GF-D8 (cell line): ENCODE measurements at regions not wholly inside any gene's neighbourhood (a gene's known extent, or its start where the extent isn't known, plus 50 kb on each side); places are given as distances from the start of the nearest gene placed in this dataset.
"Not testable (repeated sequence)": the region's sequence is repeated elsewhere in the genome, so short reads cannot be mapped to it uniquely, and the experiment has no call there.

Source experiments
- DNase-seq: peaks from one replicate; lab custom pipeline; 2025; lab: John Stamatoyannopoulos, UW

GRCh38 chr16:77488652-77489051 is 53.8 kb upstream of the ADAMTS18 start:
- no peak for DNase-seq

DNA sequence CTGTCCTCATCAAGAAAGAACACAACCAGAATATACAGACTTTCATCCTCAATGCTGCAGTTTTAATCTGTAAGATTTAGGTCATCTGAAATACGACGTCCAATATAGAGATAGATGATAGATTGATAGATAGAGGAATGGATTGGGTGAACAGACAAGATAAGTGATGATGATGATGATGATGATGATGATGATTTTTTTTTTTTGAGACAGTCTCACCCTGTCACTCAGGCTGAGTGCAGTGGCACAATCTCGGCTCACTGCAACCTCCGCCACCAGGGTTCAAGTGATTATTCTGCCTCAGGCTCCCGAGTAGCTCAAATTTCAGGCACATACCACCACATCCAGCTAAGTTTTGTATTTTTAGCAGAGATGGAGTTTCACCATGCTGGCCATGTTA is 56.3 kb upstream of the ADAMTS18 start:
- no peak for DNase-seq

GRCh38 chr16:77496934-77497333 is 62.1 kb upstream of the ADAMTS18 start:
- no peak for DNase-seq

DNA sequence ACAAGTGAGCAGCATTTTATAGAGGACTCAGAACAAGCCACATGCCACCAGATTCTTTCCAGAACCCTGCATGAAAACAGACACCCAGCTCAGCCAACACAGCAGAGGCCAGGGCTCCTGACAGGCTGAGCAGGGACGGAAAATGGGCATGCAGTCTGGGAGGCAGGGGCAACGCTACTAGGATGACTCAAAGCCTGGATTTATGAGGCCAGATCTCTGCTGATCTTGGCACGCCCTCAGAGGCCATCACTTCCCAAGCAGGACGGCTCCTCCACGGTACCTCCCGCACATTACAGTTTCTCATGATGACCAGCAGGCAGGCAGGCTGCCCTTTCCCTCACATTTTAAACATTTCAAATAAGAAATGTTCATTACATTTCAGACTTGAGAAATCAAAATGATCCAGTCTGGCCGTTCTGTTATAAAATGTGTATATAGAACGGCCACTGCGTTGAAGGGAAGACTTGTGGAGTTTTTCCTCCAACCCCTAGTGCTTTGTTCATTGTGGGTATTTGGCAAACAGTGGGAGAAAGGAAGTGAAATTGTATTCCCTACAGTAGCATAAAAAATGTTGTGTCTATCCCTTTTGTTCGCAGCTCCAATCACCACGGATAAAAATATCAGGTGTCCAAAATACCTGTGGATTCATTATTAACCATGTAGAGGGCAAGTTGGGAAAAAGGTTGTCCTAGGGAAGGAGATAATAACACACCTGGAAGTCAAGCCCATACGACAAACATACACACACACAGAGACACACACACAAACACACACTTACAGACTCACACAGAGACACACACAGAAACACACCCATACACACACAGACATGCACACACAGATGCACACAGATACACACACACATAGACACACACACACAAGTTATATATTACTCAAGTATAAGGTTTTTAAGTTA is 64.8 kb upstream of the ADAMTS18 start:
- no peak for DNase-seq

- no peak for DNase-seq
Observed at GRCh38 chr16:77500286-77500598, 65.4 kb upstream of the ADAMTS18 start.

DNA sequence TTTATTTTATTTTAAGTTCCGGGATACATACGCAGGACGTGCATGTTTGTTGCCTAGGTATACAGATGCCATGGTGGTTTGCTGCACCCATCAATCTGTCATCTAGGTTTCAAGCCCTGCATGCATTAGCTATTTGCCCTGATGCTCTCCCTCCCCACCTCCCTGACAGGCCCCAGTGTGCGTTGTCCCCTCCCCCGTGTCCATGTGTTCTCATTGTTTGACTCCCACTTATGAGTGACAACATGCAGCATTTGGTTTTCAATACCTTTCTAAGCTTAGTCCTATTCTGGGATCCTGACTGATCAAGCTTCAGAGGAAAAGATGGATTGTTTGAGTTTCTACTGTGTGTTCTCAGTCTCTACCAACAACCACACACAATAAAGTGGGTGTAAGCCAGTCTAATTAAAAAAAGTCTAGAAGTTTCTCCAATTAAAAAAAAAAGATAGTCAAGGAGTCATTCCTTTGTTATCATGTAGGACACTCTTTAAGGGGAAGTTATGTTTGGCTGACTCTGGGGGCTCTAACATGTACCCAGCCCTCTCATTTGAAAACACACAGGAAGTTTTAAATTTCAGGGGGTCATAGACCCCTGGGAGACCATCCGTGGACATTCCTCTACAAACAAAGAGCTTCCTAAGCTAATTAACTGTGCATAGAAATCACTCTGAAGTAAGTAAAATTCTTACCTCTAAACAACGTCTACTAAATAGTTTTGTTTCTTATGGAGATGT is 66.3 kb upstream of the ADAMTS18 start:
- no peak for DNase-seq

DNA sequence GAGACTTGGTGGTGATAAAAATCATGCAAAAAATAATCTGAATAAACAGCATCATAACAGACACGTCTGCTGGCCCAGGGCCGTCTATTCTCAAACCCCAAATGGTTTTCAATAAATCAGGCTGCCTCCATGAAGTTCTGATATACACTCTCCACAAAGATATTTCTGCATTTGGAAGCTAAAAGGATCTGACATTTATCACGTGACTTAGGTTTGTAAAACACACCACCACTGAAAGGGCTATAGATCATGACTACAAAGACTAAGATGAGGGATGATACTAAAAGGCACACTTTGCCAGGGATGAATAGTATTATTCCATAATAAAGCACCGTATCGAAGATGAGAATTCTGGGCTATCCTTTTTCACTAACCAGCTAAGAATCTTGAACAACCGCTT is 67.6 kb upstream of the ADAMTS18 start:
- no peak for DNase-seq

- DNase-seq = not testable (repeated sequence)
Observed at GRCh38 chr16:77506492-77506891, 71.7 kb upstream of the ADAMTS18 start.

GRCh38 chr16:77509051-77509450 is 74.2 kb upstream of the ADAMTS18 start:
- no peak for DNase-seq

DNA sequence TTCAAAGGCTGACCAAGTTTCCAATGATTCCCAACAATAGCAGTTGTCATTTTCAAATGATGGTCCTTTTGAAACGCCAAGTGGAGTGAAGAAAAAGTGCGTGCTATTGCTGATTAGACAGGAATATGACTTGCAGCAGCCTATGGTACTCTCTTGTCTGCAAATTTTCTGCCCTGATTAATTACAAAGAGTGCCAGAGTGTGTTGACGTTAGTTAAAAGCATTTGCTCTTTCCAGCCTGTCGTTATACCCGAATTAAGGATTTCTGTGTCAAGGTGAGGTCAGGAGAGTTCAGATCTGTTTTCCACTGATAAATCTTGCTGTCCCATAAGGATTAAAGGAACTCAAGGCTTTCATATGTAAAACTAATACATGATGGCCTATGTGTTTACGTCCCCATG is 75.0 kb upstream of the ADAMTS18 start:
- no peak for DNase-seq

DNA sequence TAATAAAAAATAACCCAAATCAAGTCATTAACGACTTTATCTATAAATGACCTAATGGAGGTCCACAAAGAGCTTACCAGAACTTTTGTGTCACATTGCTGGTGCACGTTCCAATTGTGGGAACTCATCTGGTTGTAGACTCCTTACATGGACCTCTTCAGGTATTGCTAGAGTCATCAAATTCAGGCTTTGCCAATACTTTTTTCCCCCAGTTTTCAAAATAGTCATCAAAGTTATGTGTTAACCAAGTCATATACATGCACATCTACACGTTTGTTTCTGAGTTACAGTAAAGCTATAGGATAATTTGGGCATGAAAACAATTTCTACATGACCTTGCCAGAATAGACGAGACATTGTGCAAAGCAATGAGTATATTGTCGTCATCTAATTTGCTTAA is 76.2 kb upstream of the ADAMTS18 start:
- DNase-seq = no peak

DNA sequence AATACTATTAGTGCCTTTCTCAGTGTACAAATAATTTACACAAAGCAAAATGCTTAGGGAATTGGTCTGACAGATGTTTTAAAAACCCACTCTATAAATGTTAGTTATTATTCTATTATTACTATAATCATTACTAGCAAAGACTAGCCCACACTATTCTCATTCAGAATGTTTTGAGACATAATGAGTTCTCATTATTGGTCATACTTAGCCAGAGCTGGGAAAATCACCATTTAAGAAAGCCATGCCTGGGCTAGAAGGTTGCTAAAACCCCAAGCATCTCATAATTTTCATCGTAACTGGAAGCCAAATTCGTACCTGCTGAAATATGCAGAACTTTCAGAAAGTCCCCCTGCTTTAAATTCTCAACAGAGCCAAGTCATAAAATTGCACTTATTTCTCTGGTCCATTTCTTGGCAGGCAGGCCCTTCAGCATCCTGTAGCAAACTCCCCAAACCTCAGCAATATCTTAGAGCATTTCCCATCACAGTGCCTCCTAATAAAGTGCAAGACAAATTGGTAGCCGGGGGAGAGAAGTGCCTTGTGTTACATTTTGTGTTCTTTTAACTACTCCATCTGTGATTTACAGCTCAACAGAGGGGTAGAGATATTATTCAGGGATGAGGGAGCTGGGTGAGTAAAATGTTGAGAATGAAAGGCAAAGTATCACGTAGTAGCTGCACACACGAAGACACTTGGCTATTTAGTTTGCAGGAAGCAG is 79.8 kb upstream of the ADAMTS18 start:
- DNase-seq = no peak

DNA sequence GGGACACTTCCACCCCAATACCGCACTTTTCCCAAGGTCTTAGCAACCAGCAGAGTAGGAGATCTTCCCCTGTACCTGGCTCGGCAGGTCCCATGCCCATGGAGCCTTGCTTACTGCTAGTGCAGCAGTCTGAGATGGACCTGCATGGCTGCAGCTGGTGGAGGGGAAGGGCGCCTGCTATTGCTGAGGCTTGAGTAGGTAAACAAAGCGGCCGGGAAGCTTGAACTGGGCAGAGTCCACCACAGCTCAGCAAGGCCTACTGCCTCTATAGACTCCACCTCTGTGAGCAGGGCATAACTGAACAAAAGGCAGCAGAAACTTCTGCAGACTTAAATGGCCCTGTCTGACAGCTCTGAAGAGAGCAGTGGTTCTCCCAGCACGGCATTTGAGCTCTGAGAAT is 90.4 kb upstream of the ADAMTS18 start:
- DNase-seq = not testable (repeated sequence)

DNA sequence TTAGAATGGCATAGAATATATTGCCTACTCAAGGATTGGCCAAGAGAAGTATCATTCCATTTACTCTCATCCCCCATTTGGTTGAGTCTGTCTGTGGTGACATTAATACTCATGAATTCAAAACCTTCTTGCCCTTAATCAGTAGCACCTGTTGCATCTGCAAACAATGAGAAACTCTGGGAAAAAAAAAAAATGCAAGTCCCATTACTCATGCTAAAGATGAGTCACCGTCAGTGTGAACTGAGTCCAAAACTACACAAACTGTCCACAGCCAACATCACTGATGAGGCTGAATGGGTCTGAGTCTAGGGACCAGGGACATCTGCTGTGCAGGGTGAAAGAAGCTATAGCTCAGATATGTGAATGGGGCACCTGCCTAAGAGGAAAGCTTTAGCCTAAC is 96.9 kb upstream of the ADAMTS18 start:
- DNase-seq = no peak

DNA sequence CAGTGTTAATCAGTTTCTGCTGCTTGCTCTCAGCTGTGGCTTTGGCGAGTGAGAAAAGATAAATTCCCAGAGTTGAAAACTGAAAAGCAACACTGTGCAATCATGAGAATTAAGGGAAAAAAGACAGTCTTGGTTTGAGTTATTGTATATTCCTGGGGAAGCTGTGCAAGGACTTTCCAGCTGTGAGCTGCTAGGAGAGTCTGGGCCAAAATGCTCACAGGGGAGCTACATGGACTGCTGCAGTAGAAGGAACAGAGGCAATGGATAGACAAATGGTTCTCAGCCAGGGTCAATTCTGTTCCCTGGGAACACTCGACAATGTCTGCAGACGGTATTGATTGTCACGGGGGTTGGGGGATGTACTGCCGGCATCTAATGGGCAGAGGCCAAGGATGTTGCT is 102.0 kb upstream of the ADAMTS18 start:
- no peak for DNase-seq

- DNase-seq = no peak
Observed at GRCh38 chr16:77539421-77540034, 104.7 kb upstream of the ADAMTS18 start.

GRCh38 chr16:77540646-77541045 is 105.8 kb upstream of the ADAMTS18 start:
- no peak for DNase-seq

DNA sequence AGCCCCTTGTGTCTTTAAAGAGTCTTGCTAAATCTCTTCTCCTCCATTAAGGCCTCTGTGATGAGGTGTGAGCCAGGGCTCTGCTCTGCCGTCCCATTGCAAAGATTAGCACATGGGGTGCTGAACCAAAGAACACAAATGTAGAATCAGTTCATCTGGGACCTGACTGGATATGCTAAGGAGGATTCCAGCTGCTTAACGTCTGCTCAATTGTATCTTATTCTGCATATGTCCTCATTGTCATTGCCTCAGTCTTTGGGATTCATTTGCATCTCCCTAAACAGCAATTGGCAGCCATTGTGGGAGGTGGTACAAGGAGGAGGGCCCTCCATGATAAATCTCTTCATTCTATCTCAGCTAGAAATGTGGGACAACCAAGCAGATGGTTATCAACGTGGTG is 106.3 kb upstream of the ADAMTS18 start:
- no peak for DNase-seq

DNA sequence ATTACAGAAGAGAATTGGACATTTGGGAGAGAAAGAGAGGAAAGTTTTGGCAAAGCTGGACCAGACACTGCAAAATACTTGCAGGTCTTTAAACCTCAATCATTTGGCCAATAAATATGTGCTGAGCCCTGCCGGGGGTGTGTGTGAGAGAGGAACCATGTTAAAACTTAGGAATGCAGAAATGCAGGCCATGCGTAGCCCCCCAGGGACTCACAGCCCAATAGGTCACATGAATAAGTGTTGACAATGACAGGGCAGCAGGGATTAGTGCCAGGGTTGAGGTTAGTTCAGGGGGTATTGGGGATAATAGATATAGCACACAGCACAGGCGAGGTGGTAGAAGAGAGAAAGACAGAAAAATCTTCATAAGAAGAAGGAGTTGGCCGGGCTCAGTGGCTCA is 113.3 kb upstream of the ADAMTS18 start:
- DNase-seq = no peak

- no peak for DNase-seq
Observed at GRCh38 chr16:77548766-77549165, 113.9 kb upstream of the ADAMTS18 start.

- no peak for DNase-seq
Observed at GRCh38 chr16:77549876-77550275, 115.0 kb upstream of the ADAMTS18 start.

DNA sequence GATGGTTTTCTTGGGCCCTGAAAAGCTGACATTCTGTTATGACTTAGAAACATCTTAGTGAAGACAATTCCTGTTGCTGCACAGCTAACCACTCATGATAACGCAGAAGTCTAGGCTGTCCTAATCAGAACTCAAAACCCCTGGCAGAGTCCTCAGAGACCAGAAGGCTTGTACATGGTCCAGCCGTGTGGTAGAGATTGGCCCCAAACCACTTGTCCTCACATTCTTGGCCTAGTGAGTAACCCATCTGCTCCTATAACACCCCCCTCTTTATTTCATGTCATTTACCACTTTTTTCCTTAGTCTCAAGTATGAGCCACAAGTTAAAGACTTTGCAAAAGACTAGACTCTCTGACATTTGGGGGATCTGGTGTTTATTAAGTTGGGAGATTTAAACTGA is 116.5 kb upstream of the ADAMTS18 start:
- DNase-seq = no peak
